ENCODE measurements at regions not wholly inside any gene's neighbourhood (a gene's known extent, or its start where the extent isn't known, plus 50 kb on each side); places are given as distances from the start of the nearest gene placed in this dataset.

GRCh38 chr5:96090215-96090614, 128.6 kb upstream of the ELL2 start:
- DNase-seq (ENCODE audit: low read depth), result no peak
- in situ Hi-C loops (cut with HindIII; ENCODE audit: low sequenced_read_pairs), result no loop called here
- TF ChIP-seq CTCF (IDR thresholded peaks at IDR 0.05; ENCODE audit: low read depth, low read length, missing control alignments), result no peak

GRCh38 chr5:96088706-96089498, 127.3 kb upstream of the ELL2 start:
- in situ Hi-C loops (cut with HindIII; ENCODE audit: low sequenced_read_pairs), result no loop called here
- TF ChIP-seq CTCF (IDR thresholded peaks at IDR 0.05; ENCODE audit: low read depth, low read length, missing control alignments), result no peak
- no peak overlapping the region for H3K4me3 ChIP-seq (ENCODE audit: low read depth, low read length)
- DNase-seq (ENCODE audit: low read depth), result no peak

More at GRCh38 chr5:96090215-96090614, 128.6 kb upstream of the ELL2 start:
- H3K4me3 ChIP-seq (ENCODE audit: low read depth, low read length), result no peak overlapping the region

- no peak overlapping the region for H3K4me3 ChIP-seq (ENCODE audit: low read depth, low read length)
- no peak for DNase-seq (ENCODE audit: low read depth)
- in situ Hi-C loops (cut with HindIII; ENCODE audit: low sequenced_read_pairs), result no loop called here
- TF ChIP-seq CTCF (IDR thresholded peaks at IDR 0.05; ENCODE audit: low read depth, low read length, missing control alignments), result no peak
Observed at GRCh38 chr5:96087939-96088338, 126.3 kb upstream of the ELL2 start.

GRCh38 chr5:96084874-96085506, 123.3 kb upstream of the ELL2 start:
- no peak for TF ChIP-seq CTCF (IDR thresholded peaks at IDR 0.05; ENCODE audit: low read depth, low read length, missing control alignments)
- DNase-seq (ENCODE audit: low read depth), result no peak

GRCh38 chr5:96083361-96083881, 121.8 kb upstream of the ELL2 start:
- H3K4me3 ChIP-seq (ENCODE audit: low read depth, low read length), result no peak overlapping the region
- no peak for TF ChIP-seq CTCF (IDR thresholded peaks at IDR 0.05; ENCODE audit: low read depth, low read length, missing control alignments)
- DNase-seq (ENCODE audit: low read depth), result no peak
- in situ Hi-C loops (cut with HindIII; ENCODE audit: low sequenced_read_pairs), result no loop called here

More at GRCh38 chr5:96084874-96085506, 123.3 kb upstream of the ELL2 start:
- H3K4me3 ChIP-seq (ENCODE audit: low read depth, low read length), result no peak overlapping the region
- in situ Hi-C loops (cut with HindIII; ENCODE audit: low sequenced_read_pairs), result no loop called here

- no peak for TF ChIP-seq CTCF (IDR thresholded peaks at IDR 0.05; ENCODE audit: low read depth, low read length, missing control alignments)
- DNase-seq (ENCODE audit: low read depth), result no peak
- in situ Hi-C loops (cut with HindIII; ENCODE audit: low sequenced_read_pairs), result no loop called here
- H3K4me3 ChIP-seq (ENCODE audit: low read depth, low read length), result no peak overlapping the region
Observed at GRCh38 chr5:96081276-96081858, 119.7 kb upstream of the ELL2 start.

Measured in astrocyte of the cerebellum (primary cell).